NCI-H2196 treated with DMSO at 0.1 percent for 48 hours (cell line): ENCODE measurements at regions not wholly inside any gene's neighbourhood (a gene's known extent, or its start where the extent isn't known, plus 50 kb on each side); places are given as distances from the start of the nearest gene placed in this dataset.

Experiments used
- DNase-seq: peaks from one replicate; lab custom pipeline; 2025; ENCODE audit not compliant: unreplicated experiment; lab: John Stamatoyannopoulos, UW

- DNase-seq: no peak
Observed at GRCh38 chr2:156165742-156166141, 166.8 kb downstream of the NR4A2 start.

- no peak for DNase-seq
Observed at GRCh38 chr2:156164091-156164720, 168.3 kb downstream of the NR4A2 start.

GRCh38 chr2:156158808-156159207, 173.7 kb downstream of the NR4A2 start:
- no peak for DNase-seq

GRCh38 chr2:156157670-156158069, 174.9 kb downstream of the NR4A2 start:
- no peak for DNase-seq

DNA sequence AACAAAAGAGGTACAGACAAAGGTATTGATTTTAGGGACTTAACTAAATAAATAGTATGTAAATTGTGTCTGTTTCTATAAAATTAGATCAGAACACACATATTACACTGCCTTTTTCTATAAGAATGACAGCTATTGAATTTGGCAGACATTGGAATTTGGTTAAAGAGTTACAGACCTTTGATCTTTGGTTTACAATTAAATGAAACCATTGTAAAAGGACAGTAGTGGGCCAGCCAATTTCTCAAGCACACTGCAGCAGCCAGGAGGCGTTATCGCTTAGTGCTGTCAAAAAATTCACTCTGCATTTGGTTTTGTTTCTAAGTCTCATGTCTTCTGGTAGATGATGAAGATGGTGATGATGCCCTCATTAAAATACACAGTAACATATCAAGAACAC, 175.9 kb downstream of the NR4A2 start:
- no peak for DNase-seq

DNA sequence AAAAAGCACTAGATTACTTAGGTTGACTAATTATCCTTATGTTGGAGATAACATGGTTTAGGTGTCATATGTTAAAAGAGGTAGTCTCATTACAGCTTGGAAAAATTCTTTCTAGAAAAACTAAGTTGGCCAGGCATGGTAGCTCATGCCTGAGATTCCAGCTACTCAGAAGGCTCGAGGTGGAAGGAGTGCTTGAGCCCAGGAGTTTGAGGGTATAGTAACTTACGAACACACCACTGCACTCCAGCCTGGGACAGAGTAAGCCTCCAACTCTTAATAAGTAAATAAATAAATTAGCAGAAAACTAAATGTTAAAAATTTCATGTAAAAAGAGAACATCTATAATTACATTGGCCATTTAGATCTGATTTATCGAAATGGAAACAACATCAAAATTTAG, 177.2 kb downstream of the NR4A2 start:
- DNase-seq: no peak

DNA sequence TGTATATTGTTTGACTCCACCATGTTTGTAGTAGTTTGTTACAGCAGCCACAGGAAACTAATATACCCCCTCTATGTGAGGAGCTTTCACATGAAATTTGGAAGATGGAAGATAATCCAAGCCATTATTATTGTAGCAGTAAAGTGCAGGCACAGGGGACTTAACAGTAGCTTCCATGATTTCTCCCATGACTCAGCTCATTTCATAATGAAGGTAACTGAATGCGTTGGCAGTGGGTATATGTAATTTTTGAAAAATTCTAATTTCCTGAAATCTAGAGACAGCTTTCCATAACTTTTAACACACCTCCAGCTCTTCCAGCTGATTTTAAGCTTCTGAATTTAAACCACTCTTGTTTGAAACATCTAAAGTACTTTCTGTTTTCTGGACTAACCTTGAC, 181.2 kb downstream of the NR4A2 start:
- no peak for DNase-seq

- DNase-seq: no peak
Observed at GRCh38 chr2:156147594-156148330, 184.8 kb downstream of the NR4A2 start.

GRCh38 chr2:156145976-156146375, 186.5 kb downstream of the NR4A2 start:
- DNase-seq: no peak

GRCh38 chr2:156145469-156145868, 187.1 kb downstream of the NR4A2 start:
- no peak for DNase-seq

DNA sequence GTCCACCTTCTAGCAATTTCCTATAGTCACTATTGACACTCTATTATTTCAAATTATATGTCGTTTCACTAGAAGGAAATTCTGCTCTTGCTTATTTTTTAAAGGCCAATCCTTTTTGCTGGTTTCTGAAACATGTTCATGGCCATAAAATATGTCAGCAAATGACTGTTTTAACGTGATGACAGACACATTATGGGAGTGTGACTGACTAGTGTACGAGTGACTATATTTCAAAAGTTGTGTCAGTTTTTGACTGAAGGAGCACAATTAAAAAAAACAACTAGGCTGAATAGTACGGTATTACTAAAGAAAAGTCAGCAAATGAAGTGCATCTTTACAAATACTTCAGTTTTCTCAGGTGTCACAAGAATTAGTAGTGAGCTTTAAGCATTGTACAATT, 196.0 kb downstream of the NR4A2 start:
- no peak for DNase-seq

- no peak for DNase-seq
Observed at GRCh38 chr2:156134887-156135286, 197.6 kb downstream of the NR4A2 start.

DNA sequence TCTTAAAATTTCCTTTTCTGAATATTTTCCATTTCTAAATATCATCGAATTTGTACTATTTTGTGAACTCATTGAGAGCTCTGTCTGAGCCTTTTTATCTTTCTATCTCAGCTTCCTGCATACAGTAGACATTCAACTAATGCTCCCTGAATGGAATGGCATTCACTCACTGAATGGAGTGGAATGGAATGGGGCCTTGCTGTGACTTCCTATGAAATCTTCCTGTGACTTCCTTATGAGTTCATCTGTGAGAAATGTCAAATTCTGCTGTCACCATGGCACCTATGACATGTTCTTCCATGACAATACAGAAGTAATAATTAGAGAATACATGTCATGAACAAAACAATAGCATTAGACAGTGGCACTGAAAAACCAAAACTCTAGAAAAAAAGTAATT, 199.6 kb downstream of the NR4A2 start:
- DNase-seq: no peak

GRCh38 chr2:156132130-156132529, 200.4 kb downstream of the NR4A2 start:
- DNase-seq: no peak

GRCh38 chr2:156129227-156129626, 203.3 kb downstream of the NR4A2 start:
- DNase-seq: no peak

- no peak for DNase-seq
Observed at GRCh38 chr2:156125018-156125417, 207.5 kb downstream of the NR4A2 start.

DNA sequence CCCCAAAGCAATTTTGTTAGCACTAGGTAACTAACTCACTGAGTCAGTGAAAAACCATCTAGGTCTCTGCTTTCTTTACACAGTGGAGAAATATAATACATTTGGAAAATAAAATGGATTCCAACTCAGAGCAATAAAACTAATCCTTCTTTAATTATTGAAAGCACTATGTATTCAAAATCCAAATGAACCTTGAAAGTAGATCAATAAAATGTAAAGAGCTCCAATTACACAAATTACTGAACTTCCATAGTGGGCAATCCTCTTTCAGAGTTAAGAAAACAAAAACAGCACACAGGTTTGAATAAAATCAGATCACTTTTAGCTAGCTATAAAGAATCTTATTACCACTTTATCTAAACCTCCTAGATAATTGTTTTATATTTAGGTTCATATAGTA, 208.1 kb downstream of the NR4A2 start:
- DNase-seq: no peak

DNA sequence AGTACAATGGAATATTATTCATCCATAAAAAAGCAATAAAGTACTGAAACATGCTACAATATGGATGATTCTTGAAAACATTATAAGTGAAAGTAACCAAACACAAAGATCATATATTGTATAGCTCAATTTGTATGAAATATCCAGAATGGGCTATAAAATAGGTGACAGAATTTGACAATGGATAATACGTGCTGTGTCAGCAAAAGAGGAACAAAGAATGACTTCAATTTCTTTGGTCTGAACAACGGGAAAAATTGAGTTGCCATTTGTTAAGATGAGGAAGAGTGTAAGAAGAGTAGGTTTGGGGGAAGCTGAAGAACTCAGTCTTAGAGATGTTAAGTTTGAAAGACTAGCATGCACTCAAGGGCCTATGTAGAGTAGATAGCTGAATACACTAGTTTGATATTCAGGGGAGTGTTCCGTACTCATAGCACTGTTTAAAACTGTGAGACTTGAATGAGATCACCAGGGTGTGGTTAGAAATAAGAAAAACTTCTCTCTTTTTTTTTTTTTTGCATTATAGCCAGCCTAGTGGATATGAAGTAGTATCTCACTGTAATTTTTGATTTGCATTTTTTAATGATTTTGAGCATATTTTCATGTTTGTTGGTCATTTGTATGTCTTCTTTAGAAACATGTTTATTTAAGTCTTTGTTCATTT, 213.6 kb downstream of the NR4A2 start:
- no peak for DNase-seq

GRCh38 chr2:156116113-156116512, 216.4 kb downstream of the NR4A2 start:
- DNase-seq: no peak

DNA sequence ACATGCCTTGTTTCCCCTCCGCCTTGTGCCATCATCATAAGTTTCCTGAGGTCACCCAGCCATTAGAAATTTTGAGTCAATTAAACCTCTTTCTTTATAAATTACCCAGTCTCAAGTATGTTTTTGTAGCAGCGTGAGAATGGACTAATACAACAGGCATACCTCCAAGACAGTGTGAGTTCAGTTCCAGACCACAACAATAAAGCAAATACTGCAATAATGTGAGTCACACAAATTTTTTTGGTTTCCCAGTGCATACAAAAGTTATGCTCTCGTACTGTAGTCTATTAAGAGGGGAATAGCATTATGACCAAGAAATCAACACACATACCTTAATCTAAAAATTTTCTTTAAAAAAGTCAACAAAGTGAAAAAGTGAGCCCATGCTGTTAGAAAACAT, 217.2 kb downstream of the NR4A2 start:
- DNase-seq: no peak

GRCh38 chr2:156112323-156112722, 220.2 kb downstream of the NR4A2 start:
- no peak for DNase-seq

DNA sequence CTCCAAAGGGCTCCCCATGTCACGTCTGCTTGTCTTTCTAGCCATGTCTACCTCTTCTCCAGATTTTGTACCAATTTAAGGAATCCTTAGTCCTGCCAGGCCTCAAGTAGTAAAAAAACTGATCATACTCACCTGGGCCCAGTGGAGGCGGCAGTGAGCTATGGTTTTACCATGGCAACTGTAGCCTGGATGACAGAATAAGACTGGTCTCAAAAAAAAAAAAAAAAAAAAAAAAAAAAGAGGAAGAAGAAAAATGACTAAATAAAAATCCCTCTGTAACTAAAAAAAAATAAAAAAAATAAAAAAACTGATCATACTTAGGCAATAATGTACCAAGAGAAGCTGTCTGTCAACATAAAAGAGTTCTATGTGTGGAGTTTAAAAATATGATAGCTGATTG, 221.6 kb downstream of the NR4A2 start:
- no peak for DNase-seq
